ENCODE measurements at regions not wholly inside any gene's neighbourhood (a gene's known extent, or its start where the extent isn't known, plus 50 kb on each side); places are given as distances from the start of the nearest gene placed in this dataset.
A peak's percentile ranks its signal among the peaks of the same experiment; 100 is the strongest.

DNA sequence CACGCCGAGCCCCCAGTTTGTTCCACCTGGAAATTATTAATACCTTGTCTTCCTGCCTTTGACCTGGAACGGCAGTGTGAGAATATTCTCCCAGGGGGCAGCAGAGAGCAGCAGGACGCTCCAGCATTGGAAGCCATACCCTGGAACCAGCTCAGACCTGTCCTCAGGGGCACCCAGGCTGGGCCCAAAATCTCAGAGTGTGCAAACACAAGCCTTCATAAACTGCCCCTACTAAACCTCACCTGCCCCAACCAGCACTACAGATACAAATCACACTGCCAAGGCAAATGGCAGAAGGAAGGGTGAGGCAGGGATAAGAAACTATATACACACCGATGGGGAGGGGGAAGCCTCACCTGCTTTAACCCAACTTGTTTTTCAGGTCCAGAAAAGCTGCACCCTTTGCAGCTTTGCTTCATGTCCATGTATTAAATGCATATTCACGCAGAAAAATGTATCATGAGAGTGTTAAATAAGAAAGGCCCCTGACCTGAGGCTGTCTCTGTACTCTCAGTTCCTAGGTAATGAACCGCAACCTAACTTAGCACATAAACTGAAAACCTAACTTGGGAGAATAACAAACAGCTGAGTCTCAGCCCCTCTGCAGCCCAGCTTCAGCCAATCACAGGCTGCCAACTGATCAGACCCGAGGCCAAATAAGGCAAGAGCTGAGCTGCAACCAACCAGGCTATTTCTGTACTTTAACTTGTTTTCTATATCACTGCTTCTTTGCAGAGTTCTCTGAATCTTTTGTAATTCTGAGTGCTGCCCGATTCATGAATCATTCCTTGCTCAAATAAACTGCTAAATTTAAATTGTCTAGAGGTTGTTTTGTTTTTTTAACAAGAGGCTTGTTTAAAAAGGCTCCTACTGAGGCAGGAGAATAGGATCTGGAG is 130.1 kb downstream of the SPTSSA start (continued):
- TF ChIP-seq GMEB2 (CRISPR knock-in tag; IDR thresholded peaks at IDR 0.05; ENCODE audit: low read depth), result 0 out of 2 replicates have a peak, but pooled peaks have one; percentile 25
- 0 out of 2 replicates have a peak, but pooled peaks have one; percentile 49 for TF ChIP-seq ZFP62 (CRISPR knock-in tag; IDR thresholded peaks at IDR 0.05)
- TF ChIP-seq NFIB (CRISPR knock-in tag; IDR thresholded peaks at IDR 0.05; ENCODE audit: borderline replicate concordance), result no peak
- TF ChIP-seq ZBTB21 (CRISPR knock-in tag; IDR thresholded peaks at IDR 0.05), result no peak
- TF ChIP-seq EZH2 (conservative IDR thresholded peaks at IDR 0.05; ENCODE audit: low read depth, low read length), result no peak; the same call in 1 of the 2 replicates
- TF ChIP-seq, protein P1, sequence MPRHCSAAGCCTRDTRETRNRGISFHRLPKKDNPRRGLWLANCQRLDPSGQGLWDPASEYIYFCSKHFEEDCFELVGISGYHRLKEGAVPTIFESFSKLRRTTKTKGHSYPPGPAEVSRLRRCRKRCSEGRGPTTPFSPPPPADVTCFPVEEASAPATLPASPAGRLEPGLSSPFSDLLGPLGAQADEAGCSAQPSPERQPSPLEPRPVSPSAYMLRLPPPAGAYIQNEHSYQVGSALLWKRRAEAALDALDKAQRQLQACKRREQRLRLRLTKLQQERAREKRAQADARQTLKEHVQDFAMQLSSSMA (CRISPR knock-in tag; IDR thresholded peaks at IDR 0.05), result no peak
- no peak for TF ChIP-seq HNRNPK (IDR thresholded peaks at IDR 0.05; ENCODE audit: low read depth, low read length, poor library complexity, severe bottlenecking)
- peak; percentile 88 for TF ChIP-seq MEF2D (CRISPR knock-in tag; IDR thresholded peaks at IDR 0.05)
- no peak for TF ChIP-seq ZBTB42 (CRISPR knock-in tag; IDR thresholded peaks at IDR 0.05)
- TF ChIP-seq MLLT10 (CRISPR knock-in tag; IDR thresholded peaks at IDR 0.05), result no peak
- TF ChIP-seq KDM4B (CRISPR knock-in tag; IDR thresholded peaks at IDR 0.05), result peak; percentile 77; the same call in 1 of the 2 replicates
- no peak for TF ChIP-seq GABPA (IDR thresholded peaks at IDR 0.05; ENCODE audit: low read depth, low read length)
- TF ChIP-seq GABPA (CRISPR knock-in tag; IDR thresholded peaks at IDR 0.05; ENCODE audit: low read depth), result peak; percentile 61; the same call in 1 of the 2 replicates
- 0 out of 2 replicates have a peak, but pooled peaks have one; percentile 80 for TF ChIP-seq ZNF441 (CRISPR knock-in tag; IDR thresholded peaks at IDR 0.05; ENCODE audit: borderline replicate concordance)
- no peak; the same call in 1 of the 2 replicates for TF ChIP-seq ZNF800 (CRISPR knock-in tag; IDR thresholded peaks at IDR 0.05)
- TF ChIP-seq, protein P2, sequence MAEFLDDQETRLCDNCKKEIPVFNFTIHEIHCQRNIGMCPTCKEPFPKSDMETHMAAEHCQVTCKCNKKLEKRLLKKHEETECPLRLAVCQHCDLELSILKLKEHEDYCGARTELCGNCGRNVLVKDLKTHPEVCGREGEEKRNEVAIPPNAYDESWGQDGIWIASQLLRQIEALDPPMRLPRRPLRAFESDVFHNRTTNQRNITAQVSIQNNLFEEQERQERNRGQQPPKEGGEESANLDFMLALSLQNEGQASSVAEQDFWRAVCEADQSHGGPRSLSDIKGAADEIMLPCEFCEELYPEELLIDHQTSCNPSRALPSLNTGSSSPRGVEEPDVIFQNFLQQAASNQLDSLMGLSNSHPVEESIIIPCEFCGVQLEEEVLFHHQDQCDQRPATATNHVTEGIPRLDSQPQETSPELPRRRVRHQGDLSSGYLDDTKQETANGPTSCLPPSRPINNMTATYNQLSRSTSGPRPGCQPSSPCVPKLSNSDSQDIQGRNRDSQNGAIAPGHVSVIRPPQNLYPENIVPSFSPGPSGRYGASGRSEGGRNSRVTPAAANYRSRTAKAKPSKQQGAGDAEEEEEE (CRISPR knock-in tag; IDR thresholded peaks at IDR 0.05; ENCODE audit: borderline replicate concordance), result peak; percentile 5; the same call in 1 of the 2 replicates
- TF ChIP-seq GATA4 (IDR thresholded peaks at IDR 0.05; ENCODE audit: borderline replicate concordance, low read depth), result no peak; the same call in 1 of the 2 replicates
- TF ChIP-seq MIER2 (CRISPR knock-in tag; IDR thresholded peaks at IDR 0.05), result peak; percentile 85
- TF ChIP-seq ZNF556 (CRISPR knock-in tag; IDR thresholded peaks at IDR 0.05; ENCODE audit: borderline replicate concordance), result peak; percentile 91; the same call in 1 of the 2 replicates
- no peak for TF ChIP-seq DDIT3 (CRISPR knock-in tag; IDR thresholded peaks at IDR 0.05)
- TF ChIP-seq ZBTB8A (CRISPR knock-in tag; IDR thresholded peaks at IDR 0.05; ENCODE audit: borderline replicate concordance, low read depth), result no peak; the same call in 1 of the 2 replicates
- peak; percentile 98 for TF ChIP-seq ZNF33B (CRISPR knock-in tag; IDR thresholded peaks at IDR 0.05)
- TF ChIP-seq SMARCE1 (IDR thresholded peaks at IDR 0.05; ENCODE audit: borderline replicate concordance), result no peak
- peak; percentile 28; the same call in 1 of the 2 replicates for TF ChIP-seq HNF4A (CRISPR knock-in tag; IDR thresholded peaks at IDR 0.05)

Data from HepG2 (cell line).